ENCODE measurements at regions not wholly inside any gene's neighbourhood (a gene's known extent, or its start where the extent isn't known, plus 50 kb on each side); places are given as distances from the start of the nearest gene placed in this dataset.
A peak's percentile ranks its signal among the peaks of the same experiment; 100 is the strongest.
"Not testable (repeated sequence)": the region's sequence is repeated elsewhere in the genome, so short reads cannot be mapped to it uniquely, and the experiment has no call there.

GRCh38 chr13:86051134-86052103 lies 252.2 kb upstream of the SLITRK6 start:
- DNase-seq: no peak

- DNase-seq: no peak
Observed at GRCh38 chr13:86038490-86038889, 239.3 kb upstream of the SLITRK6 start.

GRCh38 chr13:86020351-86021002 lies 221.3 kb upstream of the SLITRK6 start:
- DNase-seq: no peak

- no peak for DNase-seq
Observed at GRCh38 chr13:86006317-86006716, 207.1 kb upstream of the SLITRK6 start.

- DNase-seq: peak; percentile 69
Observed at GRCh38 chr13:86003029-86003428, 203.8 kb upstream of the SLITRK6 start.

GRCh38 chr13:86000546-86000945 lies 201.3 kb upstream of the SLITRK6 start:
- DNase-seq: no peak

- DNase-seq: no peak
Observed at GRCh38 chr13:85997587-85997986, 198.4 kb upstream of the SLITRK6 start.

GRCh38 chr13:85995788-85996418 lies 196.7 kb upstream of the SLITRK6 start:
- no peak for DNase-seq

GRCh38 chr13:85993567-85993966 lies 194.3 kb upstream of the SLITRK6 start:
- no peak for DNase-seq

- no peak for DNase-seq
Observed at GRCh38 chr13:85990397-85990796, 191.2 kb upstream of the SLITRK6 start.

GRCh38 chr13:85985797-85986196 lies 186.6 kb upstream of the SLITRK6 start:
- DNase-seq: peak; percentile 94

GRCh38 chr13:85982102-85982501 lies 182.9 kb upstream of the SLITRK6 start:
- DNase-seq: no peak

- not testable (repeated sequence) for DNase-seq
Observed at GRCh38 chr13:85980447-85980846, 181.2 kb upstream of the SLITRK6 start.

- no peak for DNase-seq
Observed at GRCh38 chr13:85976242-85976641, 177.0 kb upstream of the SLITRK6 start.

- no peak for DNase-seq
Observed at GRCh38 chr13:85974608-85975366, 175.6 kb upstream of the SLITRK6 start.

- DNase-seq: peak; percentile 18
Observed at GRCh38 chr13:85970727-85971126, 171.5 kb upstream of the SLITRK6 start.

- no peak for DNase-seq
Observed at GRCh38 chr13:85969331-85969730, 170.1 kb upstream of the SLITRK6 start.

GRCh38 chr13:85935868-85936467 lies 136.7 kb upstream of the SLITRK6 start:
- no peak for DNase-seq

- DNase-seq: no peak
Observed at GRCh38 chr13:85930108-85930507, 130.9 kb upstream of the SLITRK6 start.

GRCh38 chr13:85910962-85911361 lies 111.7 kb upstream of the SLITRK6 start:
- DNase-seq: no peak

GRCh38 chr13:85900521-85900920 lies 101.3 kb upstream of the SLITRK6 start:
- DNase-seq: no peak
